Ovary (tissue), 7 donors: ENCODE measurements at regions not wholly inside any gene's neighbourhood (a gene's known extent, or its start where the extent isn't known, plus 50 kb on each side); places are given as distances from the start of the nearest gene placed in this dataset.

ENCODE experiments used
- DNase-seq, 5 donors: peaks; one replicate each; pipeline ENCODE4 v3.0.0-alpha.2; 2019 to 2020
- H3K27ac ChIP-seq, 2 donors: fragments of 200-600 bp; one replicate each; pipeline versions ENCODE4 v1.5.1 to v1.8.0; 2019 to 2022
- H3K27me3 ChIP-seq: fragments of 200-600 bp; one replicate; pipeline ENCODE4 v1.8.0; 2022
- H3K36me3 ChIP-seq: fragments of 200-600 bp; sonication (generic); one replicate; pipeline ENCODE4 v1.5.1; 2019
- H3K4me1 ChIP-seq: one replicate; pipeline ENCODE4 v1.8.1; 2013; ENCODE audit warnings: mild to moderate bottlenecking, moderate library complexity; ENCODE audit not compliant: insufficient read depth
- H3K4me3 ChIP-seq: fragments of 200-600 bp; sonication (generic); one replicate; pipeline ENCODE4 v1.5.1; 2017
- H3K9me3 ChIP-seq, 2 donors: fragments of 200-600 bp in 1 of 2; sonication (generic) in 1 of 2; one replicate each; pipeline versions ENCODE4 v1.5.1 to v1.8.1; 2013 to 2019; ENCODE audit warnings: mild to moderate bottlenecking in 1 of 2, moderate library complexity in 1 of 2
- CTCF ChIP-seq, 3 donors: fragments of 450-650 bp in 2 of 3; fragments of 200-600 bp in 1 of 3; IDR thresholded peaks; one replicate each; pipeline versions ENCODE4 v1.5.1 to v1.8.0; 2016 to 2022; ENCODE audit warnings: antibody characterized with exemption in 3 of 3, mild to moderate bottlenecking in 1 of 3
- EP300 ChIP-seq: sonication (generic); formaldehyde crosslinking; IDR thresholded peaks from one replicate; pipeline ENCODE4 v1.6.1; 2017; ENCODE audit warnings: antibody characterized with exemption
- POLR2A ChIP-seq: fragments of 450-650 bp; IDR thresholded peaks from one replicate; pipeline ENCODE4 v1.6.1; 2017; ENCODE audit warnings: antibody characterized with exemption, mild to moderate bottlenecking, moderate library complexity
- WGBS, 3 donors: extraction: QIAGEN DNeasy Blood & Tissue Kit in 1 of 3; methylation state at CpG; one replicate each; pipeline versions ENCODE4 v1.1.5 to v1.1.7; 2013 to 2017; 5-methylcytosine and 5-hydroxymethylcytosine counted together
- intact Hi-C, 4 donors: fragments of 100-400 bp; cut with DNase I; formaldehyde crosslinking; loops; one replicate each; pipeline versions ENCODE4 v1.11.0 to v1.15.1; 2022 to 2023
- donor health status: DM: no; HTN: no; CAD: no; lungs with moderate emphysema.
- donor health status: DM: no; HTN: no; CAD: no.
- donor health status: Bipolar disorder and iron deficiency.
- donor health status: DM: no; HTN: no; CAD: no.
- donor health status: DM: yes; HTN: yes; CAD: no.

GRCh38 chr15:67905628-67906027 is 65.8 kb upstream of the RNU6-1 start:
- no peaks in the 10 kb centered on the region for H3K27me3 ChIP-seq
- H3K9me3 ChIP-seq: peaks cover 0 to 2% of the 10 kb centered on the region in 2 donors
- no peak for DNase-seq
- intact Hi-C loops: no loop called here
- no peak for TF ChIP-seq CTCF (IDR thresholded peaks at IDR 0.05)
- TF ChIP-seq POLR2A: no peak
- TF ChIP-seq EP300: no peak
- 93 to 100% (median 95%) methylated on average over 1 of the region's 1 CpG for WGBS, 3 donors
- H3K4me3 ChIP-seq: no peak overlapping the region
- no peak overlapping the region for H3K27ac ChIP-seq
- H3K36me3 ChIP-seq: no peaks in the 10 kb centered on the region
- no peaks in the 10 kb centered on the region for H3K4me1 ChIP-seq

GRCh38 chr15:67906382-67906781 is 66.5 kb upstream of the RNU6-1 start:
- no peak overlapping the region for H3K4me3 ChIP-seq
- no peak for DNase-seq
- intact Hi-C loops: no loop called here
- no peaks in the 10 kb centered on the region for H3K27me3 ChIP-seq
- peaks cover 2% of the 10 kb centered on the region for H3K4me1 ChIP-seq
- H3K9me3 ChIP-seq: peaks cover 0 to 2% of the 10 kb centered on the region in 2 donors
- H3K27ac ChIP-seq: no peak overlapping the region
- no peaks in the 10 kb centered on the region for H3K36me3 ChIP-seq
- TF ChIP-seq EP300 (no peak), POLR2A (no peak), CTCF (IDR thresholded peaks at IDR 0.05) (no peak)

- Histone ChIP-seq H3K36me3 (no peaks in the 10 kb centered on the region), H3K4me1 (peaks cover 2% of the 10 kb centered on the region), H3K27ac (no peak overlapping the region), H3K9me3 (peaks cover 0 to 2% of the 10 kb centered on the region in 2 donors), H3K4me3 (no peak overlapping the region), H3K27me3 (no peaks in the 10 kb centered on the region)
- DNase-seq: no peak
- no peak for TF ChIP-seq EP300
- TF ChIP-seq POLR2A: no peak
- no peak for TF ChIP-seq CTCF (IDR thresholded peaks at IDR 0.05)
- intact Hi-C loops: no loop called here
- 95 to 97% (median 96%) methylated on average over 2 of the region's 2 CpGs for WGBS, 3 donors
Measured at GRCh38 chr15:67907184-67907723, 67.4 kb upstream of the RNU6-1 start.

- no peak for DNase-seq
- H3K9me3 ChIP-seq: no peaks in the 10 kb centered on the region
- intact Hi-C loops: no loop called here
- no peak overlapping the region for H3K4me3 ChIP-seq
- no peaks in the 10 kb centered on the region for H3K36me3 ChIP-seq
- TF ChIP-seq EP300 (no peak), CTCF (IDR thresholded peaks at IDR 0.05) (no peak), POLR2A (no peak)
- peaks cover 4% of the 10 kb centered on the region for H3K4me1 ChIP-seq
- no peak overlapping the region for H3K27ac ChIP-seq
- 80 to 90% (median 86%) methylated on average over 2 of the region's 2 CpGs for WGBS, 3 donors
- no peaks in the 10 kb centered on the region for H3K27me3 ChIP-seq
Measured at GRCh38 chr15:67908756-67909155, 68.9 kb upstream of the RNU6-1 start.

- Histone ChIP-seq H3K4me3 (no peak overlapping the region), H3K4me1 (peaks cover 9% of the 10 kb centered on the region), H3K9me3 (no peaks in the 10 kb centered on the region), H3K27me3 (no peaks in the 10 kb centered on the region), H3K36me3 (no peaks in the 10 kb centered on the region), H3K27ac (no peak overlapping the region)
- TF ChIP-seq EP300 (no peak), CTCF (IDR thresholded peaks at IDR 0.05) (no peak)
- DNase-seq: no peak
- 0% methylated on average over 1 of the region's 1 CpG for WGBS, 3 donors
- intact Hi-C loops: no loop called here
Measured at GRCh38 chr15:67911727-67912126, 71.9 kb upstream of the RNU6-1 start.
